PC-3 (cell line): ENCODE measurements at regions not wholly inside any gene's neighbourhood (a gene's known extent, or its start where the extent isn't known, plus 50 kb on each side); places are given as distances from the start of the nearest gene placed in this dataset.

Source experiments
- EZH2 ChIP-seq: fragments of 300-600 bp; sonication (generic); IDR thresholded peaks from one replicate; pipeline ENCODE4 v1.6.1; 2017; ENCODE audit warnings: antibody characterized with exemption, mild to moderate bottlenecking, low read length; ENCODE audit not compliant: unreplicated experiment
- TF ChIP-seq, protein P1 (sequence below): fragments of 300-600 bp; sonication (generic); conservative IDR thresholded peaks from 2 replicates; pipeline ENCODE4 v1.5.1; 2017; ENCODE audit warnings: antibody characterized with exemption, low read depth, mild to moderate bottlenecking, low read length

DNA sequence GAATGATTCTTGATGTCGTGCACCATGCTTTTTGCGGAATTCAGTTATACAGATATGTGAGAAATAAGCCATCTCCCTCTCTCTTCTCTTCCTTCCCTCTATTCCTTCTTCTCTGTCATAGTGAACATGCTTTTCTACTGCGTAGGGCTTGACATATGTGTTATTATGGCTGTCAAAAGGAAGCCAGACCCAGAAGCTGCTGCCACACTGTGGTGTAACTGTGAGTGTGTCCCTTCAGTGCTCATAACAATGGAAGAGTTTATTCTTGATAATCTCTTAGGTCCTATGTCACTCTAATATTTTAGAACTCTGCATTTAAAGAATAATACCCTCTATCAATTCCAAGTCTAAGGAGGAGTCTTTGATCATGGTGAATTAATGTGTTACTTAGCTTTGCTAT is 208.9 kb upstream of the TMTC4 start:
- TF ChIP-seq, protein P1, sequence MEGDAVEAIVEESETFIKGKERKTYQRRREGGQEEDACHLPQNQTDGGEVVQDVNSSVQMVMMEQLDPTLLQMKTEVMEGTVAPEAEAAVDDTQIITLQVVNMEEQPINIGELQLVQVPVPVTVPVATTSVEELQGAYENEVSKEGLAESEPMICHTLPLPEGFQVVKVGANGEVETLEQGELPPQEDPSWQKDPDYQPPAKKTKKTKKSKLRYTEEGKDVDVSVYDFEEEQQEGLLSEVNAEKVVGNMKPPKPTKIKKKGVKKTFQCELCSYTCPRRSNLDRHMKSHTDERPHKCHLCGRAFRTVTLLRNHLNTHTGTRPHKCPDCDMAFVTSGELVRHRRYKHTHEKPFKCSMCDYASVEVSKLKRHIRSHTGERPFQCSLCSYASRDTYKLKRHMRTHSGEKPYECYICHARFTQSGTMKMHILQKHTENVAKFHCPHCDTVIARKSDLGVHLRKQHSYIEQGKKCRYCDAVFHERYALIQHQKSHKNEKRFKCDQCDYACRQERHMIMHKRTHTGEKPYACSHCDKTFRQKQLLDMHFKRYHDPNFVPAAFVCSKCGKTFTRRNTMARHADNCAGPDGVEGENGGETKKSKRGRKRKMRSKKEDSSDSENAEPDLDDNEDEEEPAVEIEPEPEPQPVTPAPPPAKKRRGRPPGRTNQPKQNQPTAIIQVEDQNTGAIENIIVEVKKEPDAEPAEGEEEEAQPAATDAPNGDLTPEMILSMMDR: peak; percentile 29; the same call in 1 of the 2 replicates
- no peak for TF ChIP-seq EZH2
